Tibial nerve (tissue), 4 donors: ENCODE measurements at regions not wholly inside any gene's neighbourhood (a gene's known extent, or its start where the extent isn't known, plus 50 kb on each side); places are given as distances from the start of the nearest gene placed in this dataset.

Experiments used
- DNase-seq, 2 donors: peaks; one replicate each; pipeline ENCODE4 v3.0.0-alpha.2; 2019; ENCODE audit warnings: low spot score in 2 of 2
- H3K27ac ChIP-seq, 4 donors: fragments of 200-600 bp; sonication (generic) in 3 of 4; one replicate each; pipeline ENCODE4 v1.5.1; 2017 to 2019; ENCODE audit warnings: mild to moderate bottlenecking in 1 of 4
- H3K27me3 ChIP-seq, 2 donors: fragments of 200-600 bp; sonication (generic) in 1 of 2; one replicate each; pipeline versions ENCODE4 v1.5.1 to v1.6.0; 2017 to 2019
- H3K36me3 ChIP-seq, 3 donors: fragments of 200-600 bp; sonication (generic); one replicate each; pipeline ENCODE4 v1.5.1; 2018 to 2019
- H3K4me1 ChIP-seq, 4 donors: fragments of 200-600 bp; sonication (generic) in 3 of 4; one replicate each; pipeline ENCODE4 v1.5.1; 2017 to 2019
- H3K4me3 ChIP-seq, 4 donors: fragments of 200-600 bp; sonication (generic) in 3 of 4; one replicate each; pipeline ENCODE4 v1.5.1; 2017 to 2019; ENCODE audit warnings: mild to moderate bottlenecking in 1 of 4, moderate library complexity in 1 of 4
- H3K9me3 ChIP-seq, 4 donors: fragments of 200-600 bp; sonication (generic) in 3 of 4; one replicate each; pipeline ENCODE4 v1.5.1; 2017 to 2019
- EP300 ChIP-seq, 2 donors: sonication (generic); formaldehyde crosslinking; IDR thresholded peaks; one replicate each; pipeline ENCODE4 v1.6.1; 2017; ENCODE audit warnings: antibody characterized with exemption in 2 of 2, mild to moderate bottlenecking in 1 of 2
- POLR2A ChIP-seq, 2 donors: fragments of 450-650 bp; IDR thresholded peaks; one replicate each; pipeline ENCODE4 v1.6.1; 2017; ENCODE audit warnings: antibody characterized with exemption in 2 of 2, mild to moderate bottlenecking in 2 of 2, moderate library complexity in 2 of 2
- WGBS, 2 donors: methylation state at CpG; one replicate each; pipeline ENCODE4 v1.1.5; 2018; 5-methylcytosine and 5-hydroxymethylcytosine counted together
- TF ChIP-seq, protein P1 (sequence below), 5 experiments: fragments of 200-600 bp in 3 of 5; fragments of 450-650 bp in 2 of 5; sonication (generic) in 3 of 5; IDR thresholded peaks; one replicate each; pipeline ENCODE4 v1.5.1; 2016 to 2019; ENCODE audit warnings: antibody characterized with exemption in 5 of 5, mild to moderate bottlenecking in 3 of 5, moderate library complexity in 2 of 5

DNA sequence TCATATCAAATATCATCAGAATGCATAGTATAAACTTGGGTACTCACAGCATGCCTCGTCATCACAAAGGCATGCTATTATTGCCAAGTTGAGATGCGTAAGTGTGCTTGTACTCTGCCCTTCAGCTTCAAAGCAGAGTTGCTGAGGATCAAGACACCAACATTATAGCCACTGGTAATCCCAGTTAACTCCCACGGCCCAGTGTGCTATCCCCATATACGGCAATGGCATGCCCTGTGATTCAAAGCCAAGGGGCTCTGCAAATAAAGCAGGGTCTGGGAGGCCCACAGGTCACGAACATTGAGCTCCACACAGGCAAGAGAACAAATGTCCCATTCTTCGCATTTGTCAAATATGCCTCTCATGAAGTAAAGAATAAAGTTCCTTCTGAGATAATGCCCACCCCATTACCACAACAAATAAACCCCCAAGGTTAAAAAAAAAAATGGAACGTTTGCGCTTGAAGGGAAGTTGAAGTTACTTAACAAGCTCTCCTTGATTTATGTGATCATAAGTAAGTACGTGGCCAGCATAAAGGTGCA lies 298.1 kb upstream of the NECTIN3 start:
- Histone ChIP-seq H3K36me3 (no peaks in the 10 kb centered on the region), H3K9me3 (peaks cover 0 to 6% (median 0%) of the 10 kb centered on the region in 4 donors), H3K4me1 (no peaks in the 10 kb centered on the region), H3K27ac (no peak overlapping the region), H3K27me3 (no peaks in the 10 kb centered on the region), H3K4me3 (no peak overlapping the region)
- TF ChIP-seq EP300 (IDR thresholded peaks at IDR 0.05) (no peak), POLR2A (IDR thresholded peaks at IDR 0.05) (no peak)
- TF ChIP-seq, protein P1, sequence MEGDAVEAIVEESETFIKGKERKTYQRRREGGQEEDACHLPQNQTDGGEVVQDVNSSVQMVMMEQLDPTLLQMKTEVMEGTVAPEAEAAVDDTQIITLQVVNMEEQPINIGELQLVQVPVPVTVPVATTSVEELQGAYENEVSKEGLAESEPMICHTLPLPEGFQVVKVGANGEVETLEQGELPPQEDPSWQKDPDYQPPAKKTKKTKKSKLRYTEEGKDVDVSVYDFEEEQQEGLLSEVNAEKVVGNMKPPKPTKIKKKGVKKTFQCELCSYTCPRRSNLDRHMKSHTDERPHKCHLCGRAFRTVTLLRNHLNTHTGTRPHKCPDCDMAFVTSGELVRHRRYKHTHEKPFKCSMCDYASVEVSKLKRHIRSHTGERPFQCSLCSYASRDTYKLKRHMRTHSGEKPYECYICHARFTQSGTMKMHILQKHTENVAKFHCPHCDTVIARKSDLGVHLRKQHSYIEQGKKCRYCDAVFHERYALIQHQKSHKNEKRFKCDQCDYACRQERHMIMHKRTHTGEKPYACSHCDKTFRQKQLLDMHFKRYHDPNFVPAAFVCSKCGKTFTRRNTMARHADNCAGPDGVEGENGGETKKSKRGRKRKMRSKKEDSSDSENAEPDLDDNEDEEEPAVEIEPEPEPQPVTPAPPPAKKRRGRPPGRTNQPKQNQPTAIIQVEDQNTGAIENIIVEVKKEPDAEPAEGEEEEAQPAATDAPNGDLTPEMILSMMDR (IDR thresholded peaks at IDR 0.05) = no peak
- no peak for DNase-seq
- WGBS, 2 donors = 34 to 43% methylated on average over 9 of the region's 9 CpGs

DNA sequence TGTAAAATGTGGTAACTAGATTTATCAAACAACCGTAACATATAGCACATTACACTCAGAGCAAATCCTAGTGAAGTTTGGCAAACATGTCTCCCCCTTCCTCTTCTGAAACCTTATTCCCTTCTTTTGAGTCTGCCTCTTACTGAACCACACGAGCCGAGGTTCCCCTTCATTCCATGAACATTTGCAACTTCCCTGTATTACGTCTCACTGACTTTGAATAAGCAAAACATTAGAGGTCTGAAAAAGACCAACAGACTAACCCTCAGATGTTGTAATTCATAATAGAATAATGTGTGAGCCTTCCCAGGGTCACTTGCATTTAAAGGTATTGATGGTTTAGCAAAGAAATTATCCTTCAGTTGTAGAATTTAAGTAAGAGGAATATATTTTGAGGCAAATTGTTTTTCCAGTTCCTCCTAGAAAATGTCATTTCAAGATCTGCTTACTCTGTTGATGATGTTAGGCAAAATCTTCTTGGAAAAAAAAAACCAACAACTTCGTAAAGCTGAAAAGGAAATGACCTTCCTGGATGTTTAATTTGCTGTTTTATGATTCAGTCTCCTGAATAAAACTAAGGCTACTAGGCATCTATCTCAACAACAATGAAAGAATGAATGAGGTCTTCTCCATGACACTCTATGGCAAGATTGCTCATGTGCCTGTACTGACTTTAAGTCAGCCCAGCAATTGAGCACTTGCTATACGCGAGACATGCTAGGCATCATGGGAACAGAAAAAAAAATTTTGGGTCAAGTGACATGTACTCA lies 296.9 kb upstream of the NECTIN3 start:
- DNase-seq = no peak
- H3K36me3 ChIP-seq = no peaks in the 10 kb centered on the region
- H3K9me3 ChIP-seq = no peaks in the 10 kb centered on the region
- H3K27ac ChIP-seq = no peak overlapping the region
- H3K4me1 ChIP-seq = no peaks in the 10 kb centered on the region
- TF ChIP-seq POLR2A (IDR thresholded peaks at IDR 0.05) = no peak
- TF ChIP-seq, protein P1 (IDR thresholded peaks at IDR 0.05) = no peak
- TF ChIP-seq EP300 (IDR thresholded peaks at IDR 0.05) = no peak
- no peak overlapping the region for H3K4me3 ChIP-seq
- 75 to 80% methylated on average over 7 of the region's 7 CpGs for WGBS, 2 donors
- no peaks in the 10 kb centered on the region for H3K27me3 ChIP-seq

DNA sequence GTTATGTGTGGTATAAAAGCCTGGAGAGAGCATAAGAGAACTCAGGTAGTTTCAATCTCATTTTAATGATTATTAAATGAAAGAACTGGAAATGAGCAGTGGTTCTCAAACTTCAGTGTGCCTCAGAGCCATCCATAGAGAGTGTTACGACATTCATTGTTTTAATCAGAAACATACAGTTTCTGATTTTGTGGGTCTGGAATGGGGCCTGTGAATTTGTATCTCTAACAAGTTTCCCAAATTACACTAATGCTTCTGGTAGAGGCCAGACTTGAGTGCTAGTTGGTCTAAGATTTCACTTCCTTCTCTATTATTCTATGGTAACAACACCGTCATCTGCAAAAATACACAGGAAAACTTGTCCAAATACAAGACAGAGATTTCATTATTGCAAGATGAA lies 292.0 kb upstream of the NECTIN3 start:
- TF ChIP-seq EP300 (IDR thresholded peaks at IDR 0.05) (no peak), POLR2A (IDR thresholded peaks at IDR 0.05) (no peak)
- TF ChIP-seq, protein P1 (IDR thresholded peaks at IDR 0.05) = no peak

DNA sequence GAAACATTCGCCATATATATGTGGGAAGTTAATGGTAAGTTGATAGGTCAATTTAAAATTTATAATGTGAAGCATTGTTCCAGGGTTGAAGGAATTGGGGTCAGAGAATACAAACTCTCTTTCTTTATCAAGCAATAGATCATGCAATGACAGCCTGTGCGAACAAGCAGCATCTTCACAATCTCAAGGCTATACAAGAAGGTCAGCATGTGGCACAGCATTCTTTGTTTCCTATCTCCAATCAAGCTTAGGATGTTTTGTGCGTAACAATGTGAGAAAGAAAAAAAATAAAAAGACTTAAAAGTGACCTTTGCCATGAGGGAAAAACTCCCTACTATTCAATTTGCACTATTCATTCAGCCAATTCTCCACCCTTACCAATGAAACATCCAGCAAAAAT lies 288.1 kb upstream of the NECTIN3 start:
- no peak for DNase-seq
- Histone ChIP-seq H3K4me1 (no peaks in the 10 kb centered on the region), H3K9me3 (peaks cover 0 to 4% (median 0%) of the 10 kb centered on the region in 4 donors), H3K27ac (no peak overlapping the region), H3K27me3 (no peaks in the 10 kb centered on the region), H3K36me3 (no peaks in the 10 kb centered on the region), H3K4me3 (no peak overlapping the region)
- TF ChIP-seq, protein P1 (IDR thresholded peaks at IDR 0.05) = no peak
- TF ChIP-seq EP300 (IDR thresholded peaks at IDR 0.05) (no peak), POLR2A (IDR thresholded peaks at IDR 0.05) (no peak)
- WGBS, 2 donors = 43 to 45% methylated on average over 3 of the region's 3 CpGs

More for the DNA sequence above, 292.0 kb upstream of the NECTIN3 start:
- Histone ChIP-seq H3K4me3 (no peak overlapping the region), H3K9me3 (no peaks in the 10 kb centered on the region), H3K27ac (no peak overlapping the region), H3K36me3 (no peaks in the 10 kb centered on the region), H3K27me3 (no peaks in the 10 kb centered on the region), H3K4me1 (no peaks in the 10 kb centered on the region)
- WGBS, 2 donors = 86% methylated on average over 2 of the region's 2 CpGs
- DNase-seq = no peak

DNA sequence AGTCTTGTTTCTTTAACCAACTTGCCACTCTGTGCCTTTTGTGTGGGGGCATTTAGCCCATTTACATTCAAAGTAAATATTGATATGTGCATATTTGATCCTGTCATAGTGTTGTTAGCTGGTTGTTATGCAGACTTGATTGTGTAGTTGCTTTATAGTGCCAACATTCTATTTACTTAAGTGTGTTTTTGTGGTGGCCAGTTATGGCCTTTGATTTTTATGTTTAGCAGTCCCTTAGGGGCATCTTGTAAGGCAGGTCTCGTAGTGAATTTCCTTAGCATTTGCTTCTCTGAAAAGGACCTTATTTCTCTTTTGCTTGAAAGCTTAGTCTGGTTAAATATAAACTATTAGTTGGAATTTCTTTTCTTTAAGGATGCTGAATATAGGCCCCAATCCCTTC lies 282.8 kb upstream of the NECTIN3 start:
- WGBS, 2 donors = 83 to 85% methylated on average over 1 of the region's 1 CpG
- Histone ChIP-seq H3K4me3 (no peak overlapping the region), H3K27me3 (no peaks in the 10 kb centered on the region), H3K27ac (no peak overlapping the region), H3K9me3 (peaks cover 0 to 4% (median 0%) of the 10 kb centered on the region in 4 donors), H3K4me1 (no peaks in the 10 kb centered on the region), H3K36me3 (no peaks in the 10 kb centered on the region)
- DNase-seq = no peak
- TF ChIP-seq, protein P1 (IDR thresholded peaks at IDR 0.05) = no peak
- no peak for TF ChIP-seq POLR2A (IDR thresholded peaks at IDR 0.05)
- no peak for TF ChIP-seq EP300 (IDR thresholded peaks at IDR 0.05)
